ENCODE measurements at regions not wholly inside any gene's neighbourhood (a gene's known extent, or its start where the extent isn't known, plus 50 kb on each side); places are given as distances from the start of the nearest gene placed in this dataset.

DNA sequence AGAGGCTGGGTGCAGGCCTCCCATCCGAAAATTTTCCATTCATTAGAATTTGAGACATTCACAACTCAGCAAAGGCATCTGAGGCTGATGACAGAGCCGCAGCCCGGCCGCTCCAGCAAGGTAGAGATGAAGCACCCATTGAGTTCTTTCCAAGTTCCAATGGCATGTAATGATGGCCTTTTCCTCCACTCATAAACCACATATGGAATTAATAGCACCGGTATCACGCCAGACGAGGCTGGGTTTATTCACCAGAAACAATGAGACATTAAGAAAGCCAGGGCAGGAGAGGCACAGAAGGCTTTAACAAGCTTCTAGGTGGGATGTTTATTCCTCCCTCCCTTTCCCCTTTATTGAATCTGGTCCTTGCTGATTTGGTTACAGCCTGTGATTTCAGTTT lies 534.4 kb downstream of the MN1 start:
- DNase-seq: no peak

DNA sequence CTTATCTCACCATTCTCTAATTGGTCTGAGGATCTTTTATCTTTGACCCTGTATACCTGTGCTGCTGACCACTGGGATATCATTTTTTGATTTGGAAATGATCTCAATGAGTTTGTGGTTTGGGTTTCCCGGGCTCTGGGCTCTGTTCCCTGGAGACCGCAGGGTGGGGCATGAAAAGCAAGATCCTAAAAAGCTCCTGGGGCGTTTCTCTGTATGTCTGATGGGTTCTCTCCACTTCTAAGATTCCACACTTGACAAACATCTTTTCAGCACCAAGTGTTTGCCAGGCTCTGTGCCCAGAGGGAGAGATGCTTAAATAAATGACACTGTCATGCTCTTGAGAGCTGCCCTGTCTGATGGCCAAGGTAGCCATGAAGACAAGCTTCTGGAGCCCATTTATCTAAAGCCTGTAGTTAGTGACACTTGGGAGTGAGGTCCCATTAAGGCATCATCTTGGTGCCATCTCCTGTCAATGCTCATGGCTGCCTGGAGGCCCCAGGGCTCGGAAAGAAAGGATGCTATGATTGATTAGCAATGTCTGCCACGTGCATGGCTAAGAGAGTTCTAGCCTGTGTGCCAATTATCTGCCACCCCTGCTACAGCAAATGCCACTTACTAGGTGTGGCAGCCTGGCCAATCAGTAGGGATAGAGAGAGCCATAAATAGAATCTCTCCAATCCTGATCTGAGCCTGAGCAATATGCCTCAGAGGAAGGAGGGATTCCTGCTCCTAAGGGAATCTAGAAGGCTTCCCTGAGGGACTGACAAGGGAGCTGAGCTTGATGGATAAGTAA lies 531.6 kb downstream of the MN1 start:
- DNase-seq: no peak

DNA sequence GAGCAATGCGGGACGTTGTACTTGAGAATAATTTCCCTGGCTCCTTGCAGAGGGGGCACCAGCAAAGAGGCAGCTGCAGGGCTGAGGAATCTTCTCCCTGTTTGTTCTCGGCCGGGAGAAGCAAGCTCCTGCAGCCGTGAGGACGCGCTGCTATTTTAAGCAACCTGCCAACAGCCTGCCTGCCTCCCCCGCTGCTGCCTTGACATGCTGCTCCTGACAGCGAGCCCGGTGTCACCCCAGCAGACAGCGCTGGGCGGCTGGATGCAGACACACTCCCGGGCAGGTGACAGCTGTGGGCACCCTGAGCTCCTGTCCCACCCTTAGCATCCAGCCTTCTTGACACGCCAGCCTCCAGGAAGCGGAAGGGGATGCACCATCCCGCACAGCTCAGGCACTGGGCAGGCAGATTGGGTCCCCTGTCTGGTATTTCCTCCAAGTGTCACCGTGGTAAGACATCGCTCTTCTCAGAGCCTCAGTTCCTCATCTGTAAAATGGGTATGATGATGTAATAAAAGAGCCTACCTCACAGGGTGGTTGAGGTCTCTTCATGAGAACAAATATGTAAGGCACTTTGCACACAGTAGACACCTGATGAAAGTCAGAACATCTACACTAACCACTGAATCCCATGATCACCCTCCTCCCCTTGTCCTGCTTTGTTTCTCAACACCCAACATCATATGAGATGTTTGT lies 530.6 kb downstream of the MN1 start:
- no peak for DNase-seq

DNA sequence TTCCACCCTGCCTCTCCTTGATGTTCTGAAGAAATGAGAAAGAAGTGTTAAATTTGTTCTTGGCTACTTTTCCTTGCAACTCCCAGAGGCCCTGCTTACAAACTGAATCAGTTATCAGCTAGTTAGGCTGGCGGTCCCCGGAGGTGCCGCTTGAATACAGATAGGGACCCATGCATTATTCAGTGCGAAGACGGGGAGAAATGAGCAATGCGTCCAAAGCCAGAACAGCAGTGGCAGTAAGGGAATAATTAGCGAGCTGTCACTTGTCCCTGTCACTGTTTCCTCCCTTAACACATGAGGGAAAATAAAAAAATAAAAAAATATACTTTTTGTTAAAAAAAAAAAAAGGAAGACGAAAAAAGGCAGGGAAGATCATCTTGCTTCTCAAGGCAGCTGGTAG lies 528.1 kb downstream of the MN1 start:
- DNase-seq: no peak

DNA sequence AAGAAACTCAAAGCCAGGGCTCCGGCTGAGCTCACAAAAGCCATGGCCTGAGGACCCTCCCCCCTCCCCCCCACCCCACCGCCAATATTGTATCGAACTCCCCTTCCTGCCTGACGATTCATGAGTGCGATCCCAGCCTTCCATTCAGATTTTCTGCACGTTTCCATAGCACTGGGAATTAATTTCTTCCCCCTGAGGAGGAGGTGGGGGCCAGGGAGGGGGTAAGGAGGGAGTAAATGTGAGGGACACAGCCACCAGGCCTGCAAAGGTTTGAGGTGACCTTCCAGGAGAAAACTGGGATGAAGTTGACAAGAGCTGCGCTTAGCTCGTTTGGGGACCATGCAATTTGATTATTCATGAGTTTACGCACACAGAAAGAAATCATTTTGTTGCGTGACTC lies 527.7 kb downstream of the MN1 start:
- no peak for DNase-seq

DNA sequence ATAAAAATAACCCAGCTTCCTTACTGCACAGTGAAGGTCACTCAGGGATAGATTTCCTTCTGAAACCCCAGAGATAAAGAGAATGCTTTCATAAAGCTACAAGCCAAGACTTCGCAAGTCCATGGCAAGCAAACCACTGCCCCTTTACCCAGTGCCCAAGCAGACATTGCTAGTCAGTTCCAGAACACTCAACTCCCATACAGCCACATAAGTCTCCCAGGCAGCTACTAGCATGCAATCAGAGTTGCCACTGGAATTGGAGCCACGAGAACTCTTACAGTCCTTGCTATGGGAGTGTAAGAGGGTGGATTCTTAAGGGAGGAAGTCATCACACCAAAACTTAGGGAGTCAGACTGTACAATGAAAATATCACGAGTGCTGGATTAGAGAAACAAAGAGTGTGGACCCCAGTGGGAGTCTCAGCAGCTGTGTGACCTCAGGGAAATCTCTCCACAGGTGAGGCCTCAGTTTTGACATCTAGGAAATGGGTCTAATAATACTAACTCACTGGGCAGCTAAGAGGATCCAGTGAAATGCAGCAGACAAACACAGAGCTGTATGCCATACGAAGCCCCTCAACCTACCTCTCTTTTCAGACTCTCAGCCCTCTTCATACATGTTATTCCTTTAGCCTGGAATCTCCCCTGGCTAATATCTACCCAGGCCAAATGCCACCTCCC lies 526.6 kb downstream of the MN1 start:
- DNase-seq: no peak

DNA sequence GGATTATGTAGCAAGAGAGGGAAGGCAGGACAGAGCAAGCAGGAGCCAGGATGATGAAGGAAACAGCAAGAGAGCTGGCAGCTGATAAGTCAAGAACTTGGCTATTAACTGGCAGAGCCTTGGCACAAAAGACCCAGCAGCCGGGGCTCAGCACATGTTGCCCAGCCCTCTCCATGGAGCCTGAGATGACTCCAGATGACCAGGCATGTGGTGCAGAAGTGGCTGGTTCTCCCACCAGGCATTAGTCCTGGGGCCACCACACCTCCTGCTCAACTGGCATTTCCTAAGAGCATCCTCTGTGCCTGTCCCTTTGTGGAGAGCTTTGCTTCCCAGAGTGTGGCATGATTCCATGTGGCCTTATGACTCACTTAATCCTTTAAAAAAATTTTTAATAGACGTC lies 522.6 kb downstream of the MN1 start:
- DNase-seq: no peak

DNA sequence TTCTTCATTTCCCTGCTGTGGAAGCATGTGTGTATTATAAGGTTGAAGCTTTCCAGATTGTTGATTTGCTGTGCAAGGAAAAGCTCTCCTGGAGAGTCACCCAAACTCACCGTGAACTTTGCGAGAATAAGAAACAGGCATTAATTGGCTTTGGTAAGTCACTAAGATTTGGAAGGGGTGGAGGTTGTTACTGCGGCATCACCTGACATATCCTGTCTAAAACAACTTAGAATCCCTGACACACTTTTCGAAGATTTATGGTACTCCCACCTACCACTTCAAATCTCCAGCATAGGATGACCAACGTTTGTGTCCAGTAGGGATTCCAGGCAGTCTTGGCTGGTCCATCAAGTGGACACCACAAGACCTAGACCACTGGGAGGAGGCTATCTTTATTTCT lies 518.3 kb downstream of the MN1 start:
- DNase-seq: no peak

DNA sequence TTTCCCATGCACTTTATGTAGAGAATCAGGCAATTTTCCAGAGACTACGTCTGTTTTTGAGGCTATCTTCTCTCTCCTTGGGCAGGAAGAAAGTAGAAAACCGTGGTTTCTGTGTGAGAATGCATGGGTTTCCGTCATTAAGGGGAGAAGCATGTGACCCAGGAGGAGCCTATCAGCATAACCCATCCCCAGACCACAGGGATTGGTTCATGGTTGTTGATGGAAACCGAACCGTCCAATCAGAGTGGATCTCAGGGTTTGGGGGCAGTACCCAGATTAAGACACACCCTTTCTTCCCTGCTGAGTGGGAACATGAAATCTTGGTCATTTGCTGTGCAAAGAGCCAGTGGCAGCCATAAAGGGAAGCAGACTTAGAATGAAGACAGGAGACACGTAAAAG lies 517.8 kb downstream of the MN1 start:
- no peak for DNase-seq

DNA sequence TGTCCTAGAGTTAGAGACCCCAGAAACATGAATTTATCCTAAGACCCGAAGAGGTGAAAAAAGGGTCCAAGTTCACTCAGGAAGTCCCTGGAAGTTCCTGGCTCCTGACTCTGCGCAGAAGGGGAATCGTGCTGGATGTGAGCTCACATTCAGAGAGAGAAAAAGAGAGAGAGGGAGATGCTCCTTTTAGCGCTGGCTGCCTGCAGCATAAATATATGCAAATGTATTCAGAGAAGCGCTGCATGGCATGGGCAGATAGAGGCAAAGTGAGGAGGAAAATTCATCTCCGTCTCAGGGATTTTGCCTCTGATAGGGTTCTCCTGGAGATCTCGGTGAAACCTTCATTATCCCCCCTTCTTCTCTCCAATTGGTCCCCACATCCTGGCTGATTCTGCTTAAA lies 517.2 kb downstream of the MN1 start:
- DNase-seq: no peak

DNA sequence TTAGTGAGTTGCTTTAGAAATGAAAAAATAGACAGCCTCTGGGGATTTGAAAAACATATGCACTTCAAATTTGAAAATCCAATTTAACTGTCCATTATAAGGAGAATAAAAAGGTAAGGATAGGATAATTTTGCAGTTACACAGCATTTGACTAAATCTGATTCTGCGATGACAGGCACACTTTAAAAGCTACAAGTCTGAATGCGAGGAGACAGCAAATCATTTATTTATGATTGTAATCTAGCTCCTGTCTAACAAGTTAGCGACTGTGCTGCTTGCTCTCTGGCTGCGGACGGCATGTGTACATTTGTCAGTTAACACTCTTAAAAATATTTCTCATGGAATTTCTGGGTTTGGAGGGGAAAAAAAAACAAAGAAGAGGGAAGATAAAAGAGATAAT lies 514.8 kb downstream of the MN1 start:
- DNase-seq: no peak

DNA sequence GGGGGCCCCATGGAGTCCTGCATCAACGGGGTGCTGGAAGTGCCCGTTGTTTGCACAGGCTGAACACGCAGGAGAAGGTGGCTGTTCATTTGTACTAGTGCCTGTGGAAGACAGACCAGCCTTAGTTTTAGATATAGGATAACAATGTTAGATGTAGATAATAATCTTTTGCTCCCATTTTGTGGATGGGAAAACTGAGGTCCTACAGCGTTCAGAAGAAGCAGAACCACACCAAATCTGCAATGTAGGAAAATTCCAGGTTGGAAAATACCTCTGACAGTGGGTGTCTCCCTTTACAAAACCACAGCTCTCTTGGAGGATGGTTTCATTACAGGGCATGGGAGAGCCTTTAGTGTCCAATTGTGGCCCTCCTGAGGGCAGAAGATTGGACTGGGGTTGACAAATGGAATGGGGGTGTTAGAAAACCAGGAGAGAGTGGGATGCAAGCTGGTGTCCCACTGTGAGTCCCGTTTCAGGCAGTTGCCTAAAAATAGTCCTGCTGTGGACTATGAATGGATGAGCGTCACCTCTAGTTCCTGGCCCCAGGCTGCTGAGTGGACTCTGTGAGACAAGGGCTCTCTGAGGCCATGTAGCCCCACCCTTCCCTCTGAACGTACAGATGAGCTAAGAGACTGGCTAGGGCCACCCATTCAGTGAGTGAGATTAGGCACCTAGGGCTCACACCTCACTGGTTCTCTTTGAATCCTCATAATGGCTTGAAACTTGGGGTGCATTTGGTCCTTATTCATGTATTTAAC lies 508.8 kb downstream of the MN1 start:
- DNase-seq: no peak

DNA sequence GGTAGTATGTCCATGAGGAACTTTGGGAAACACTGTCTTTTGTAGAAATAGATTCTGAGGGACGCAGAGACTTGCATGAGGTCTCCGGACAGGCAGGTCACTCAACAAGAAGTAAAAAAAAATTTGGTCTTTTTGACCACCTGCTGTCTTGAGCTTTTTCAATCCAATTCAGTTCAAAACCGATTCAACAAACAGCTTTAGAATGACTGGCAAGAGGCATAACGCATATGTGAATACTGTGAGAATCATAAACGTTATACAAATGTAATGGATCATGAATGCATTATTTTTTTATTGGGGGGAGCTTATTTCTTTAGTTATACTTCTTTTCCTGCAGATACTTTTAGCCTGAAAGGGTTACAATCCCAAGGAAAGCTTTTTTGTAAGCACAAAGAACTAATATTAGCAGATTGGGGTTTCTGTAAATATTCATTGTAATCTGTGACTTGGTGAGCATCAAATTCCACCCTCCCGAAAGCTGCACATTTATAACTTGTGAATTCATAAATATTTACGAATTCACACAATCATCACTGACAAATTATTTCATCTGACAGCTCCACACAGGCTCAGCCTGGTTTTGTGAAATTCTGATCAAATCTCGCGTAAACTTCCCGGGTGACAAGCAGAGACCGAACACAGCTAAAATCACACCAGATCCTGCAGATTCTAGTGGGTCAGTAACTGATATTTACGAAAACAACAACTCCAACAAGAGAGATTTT lies 507.7 kb downstream of the MN1 start:
- no peak for DNase-seq

DNA sequence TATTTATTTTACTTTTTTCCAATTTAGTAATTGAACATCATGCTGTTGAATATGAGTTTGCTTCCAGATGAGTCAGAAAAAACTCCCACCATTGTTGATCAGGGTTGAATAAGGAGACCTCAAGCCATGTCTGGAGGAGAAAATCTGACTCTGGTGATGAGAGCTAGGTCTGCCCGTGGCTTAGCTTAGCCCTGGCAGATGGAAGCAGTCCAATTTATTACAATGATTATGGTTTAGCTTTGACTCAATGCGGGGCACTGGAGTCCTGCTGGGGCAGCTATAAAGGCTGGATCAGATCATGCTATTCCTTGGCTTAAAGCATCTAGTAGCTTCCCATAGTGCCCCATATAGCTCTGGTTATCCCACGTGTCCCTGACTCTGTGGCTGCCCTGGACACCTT lies 506.5 kb downstream of the MN1 start:
- DNase-seq: no peak

DNA sequence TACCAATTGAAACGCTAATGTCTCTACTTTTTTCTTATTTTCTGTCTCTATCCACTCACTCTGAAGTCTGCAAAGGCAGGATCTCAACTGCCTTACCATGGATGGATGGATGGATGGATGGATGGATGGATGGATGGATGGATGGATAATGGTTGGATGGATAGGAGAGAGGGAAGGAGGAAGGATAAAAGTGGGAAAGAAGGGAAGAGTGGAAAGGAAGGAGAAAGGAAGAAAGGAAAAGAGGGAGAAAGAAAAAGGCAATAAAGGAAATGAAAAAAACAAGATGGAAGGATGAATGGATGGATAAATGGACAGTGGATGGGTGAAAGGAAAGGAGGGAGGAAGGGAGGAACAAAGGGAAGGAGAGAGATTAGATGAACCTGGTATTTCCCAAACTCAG lies 506.0 kb downstream of the MN1 start:
- DNase-seq: no peak

DNA sequence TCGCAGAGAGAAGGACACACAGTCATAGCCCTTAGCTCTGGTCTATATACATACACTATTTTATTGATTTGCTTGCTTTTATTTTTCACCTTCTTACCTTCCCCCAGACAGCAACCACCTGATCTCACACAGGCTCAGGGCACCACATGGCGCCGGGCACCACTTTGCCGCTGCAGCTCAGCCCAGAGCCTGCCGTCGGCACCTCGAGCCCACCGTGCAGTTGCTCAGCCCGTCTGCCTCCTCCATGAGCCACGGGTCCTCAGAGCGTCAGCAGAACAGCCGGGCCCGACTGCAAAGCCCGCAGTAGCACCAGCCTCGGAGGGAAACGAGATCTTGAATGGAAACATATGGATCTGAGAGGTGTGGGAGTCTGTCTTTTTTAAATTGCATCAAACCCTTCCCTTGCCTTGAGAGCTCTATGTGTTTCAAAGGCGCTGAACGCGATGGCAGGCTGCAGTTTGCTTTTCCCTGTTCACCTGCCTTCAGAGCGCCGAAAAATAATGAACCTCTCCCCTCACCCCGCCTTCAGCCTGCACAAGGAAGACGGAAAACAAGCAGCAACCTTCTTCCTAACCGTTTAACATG lies 505.4 kb downstream of the MN1 start:
- DNase-seq: no peak

DNA sequence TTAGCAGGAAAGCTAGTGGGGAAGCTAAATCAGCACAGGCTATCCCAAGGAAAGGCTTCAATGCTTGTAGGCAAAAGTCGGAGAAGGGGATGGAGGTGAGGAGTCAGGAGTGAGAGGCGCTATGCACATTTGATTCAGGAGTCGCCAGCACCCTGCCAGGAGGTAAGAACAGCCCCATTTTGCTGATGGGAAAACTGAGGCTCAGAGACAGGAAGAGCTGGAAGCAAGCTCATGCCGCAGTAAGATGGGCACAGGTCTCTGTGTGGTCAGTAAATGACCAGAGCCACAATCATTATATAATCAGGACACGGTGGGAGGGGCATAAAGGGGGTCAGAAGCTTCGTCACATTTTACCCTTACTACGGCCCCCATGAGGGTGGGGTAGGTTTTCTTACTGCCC lies 504.4 kb downstream of the MN1 start:
- DNase-seq: no peak

DNA sequence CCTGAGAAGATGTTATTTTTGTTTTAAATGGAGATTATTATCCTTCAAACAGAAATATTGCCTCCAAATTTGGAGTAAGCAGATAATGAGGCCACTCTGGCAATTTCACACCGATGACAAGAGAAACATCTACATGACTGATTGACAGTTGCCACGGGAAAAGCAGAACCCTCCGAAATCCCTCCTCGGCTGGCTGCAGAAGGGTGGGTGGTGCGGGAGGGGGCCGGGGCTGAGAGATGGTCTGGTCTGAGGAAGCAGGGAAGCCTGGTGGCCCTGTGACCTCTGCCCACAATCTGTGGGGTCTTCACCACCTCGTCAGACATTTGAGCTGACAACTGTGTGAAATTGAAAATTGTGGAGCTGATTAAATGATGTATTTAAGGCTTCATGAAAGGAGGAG lies 503.2 kb downstream of the MN1 start:
- DNase-seq: no peak

DNA sequence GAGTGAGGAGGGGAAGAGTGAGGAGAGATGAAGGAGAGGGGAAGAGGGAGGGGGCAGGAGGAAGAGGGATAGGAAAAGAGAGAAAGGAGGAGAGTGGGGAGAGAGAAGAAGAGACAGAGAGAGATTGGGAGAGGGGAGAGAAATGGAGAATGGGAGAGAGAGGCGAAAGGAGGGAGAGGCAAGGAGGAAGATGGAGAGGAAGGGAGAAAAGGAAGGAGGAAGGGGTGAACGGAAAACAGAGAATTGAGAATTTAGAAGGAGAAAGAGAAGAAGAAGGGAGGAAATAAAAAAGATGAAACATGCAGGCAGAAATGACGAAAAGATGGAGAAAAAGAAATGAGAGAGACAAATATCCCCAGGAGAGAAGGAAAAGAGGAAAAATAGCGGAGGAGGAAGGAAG lies 502.8 kb downstream of the MN1 start:
- no peak for DNase-seq

DNA sequence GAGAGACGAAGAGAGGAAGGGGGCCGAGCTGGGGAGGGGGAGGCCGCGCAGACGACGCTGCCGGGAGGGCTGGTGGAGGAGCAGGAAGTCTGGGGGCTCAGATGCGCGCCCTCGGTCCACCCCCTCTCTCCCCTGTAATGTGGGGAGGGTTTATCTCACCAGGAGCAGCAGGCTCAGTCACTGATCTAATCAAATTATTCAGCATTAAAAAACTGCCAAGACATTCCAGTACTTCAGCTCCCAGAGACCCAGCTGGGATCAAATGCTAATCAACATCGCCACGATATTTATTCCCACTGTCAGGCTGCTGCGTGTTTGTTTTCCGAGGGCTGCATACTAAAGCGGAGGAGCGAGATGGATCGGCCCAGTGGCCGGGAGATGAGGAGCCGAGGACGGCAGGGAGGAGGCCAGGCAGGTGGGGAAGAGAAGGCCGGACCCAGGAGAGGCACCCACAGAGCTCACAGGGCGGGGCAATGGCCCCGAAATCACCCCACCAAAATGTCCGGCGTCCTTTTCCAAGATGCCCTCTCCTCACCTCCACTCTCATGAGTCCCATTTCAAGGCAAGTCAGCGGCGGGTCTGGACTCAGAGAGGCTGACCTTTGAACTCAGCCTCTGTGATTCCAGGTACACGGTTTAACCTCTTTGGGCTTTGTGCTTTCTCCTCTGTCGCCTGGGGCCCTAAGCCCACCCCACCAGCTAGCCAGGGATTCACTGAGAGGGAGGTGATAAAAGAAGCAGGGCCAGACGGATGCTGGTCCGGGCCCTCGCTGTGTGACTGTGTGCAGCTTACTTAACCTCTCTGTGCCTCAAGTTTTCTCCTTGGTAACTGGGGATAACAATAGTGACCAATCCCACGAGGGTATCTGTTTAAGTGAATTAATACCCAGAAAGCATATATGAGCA lies 502.1 kb downstream of the MN1 start:
- DNase-seq: no peak

Measured in activated CD4-positive, alpha-beta T cell treated with anti-CD3 and anti-CD28 coated beads, Interleukin-2, Interleukin-6, amounts not matched to agents 100 ng/mL and 50 ng/mL, durations not matched to agents 16 hours and 8 hours (primary cell).